ENCODE measurements at regions not wholly inside any gene's neighbourhood (a gene's known extent, or its start where the extent isn't known, plus 50 kb on each side); places are given as distances from the start of the nearest gene placed in this dataset.
"Not testable (repeated sequence)": the region's sequence is repeated elsewhere in the genome, so short reads cannot be mapped to it uniquely, and the experiment has no call there.

- not testable (repeated sequence) for TF ChIP-seq CTCF (IDR thresholded peaks at IDR 0.05; ENCODE audit: insufficient read depth, low read length, poor library complexity, severe bottlenecking); EZH2phosphoT487 (conservative IDR thresholded peaks at IDR 0.05; ENCODE audit: low read length)
Measured at GRCh38 chr16:29175411-29176153, 190.7 kb downstream of the LAT start.
